ENCODE measurements at regions not wholly inside any gene's neighbourhood (a gene's known extent, or its start where the extent isn't known, plus 50 kb on each side); places are given as distances from the start of the nearest gene placed in this dataset.

- Histone ChIP-seq H4K20me1 (ENCODE audit: insufficient read depth, low read length) (no peaks in the 10 kb centered on the region), H3K36me3 (ENCODE audit: insufficient read depth, low read length) (no peaks in the 10 kb centered on the region), H3K4me3 (ENCODE audit: insufficient read depth, low read depth, low read length) (no peak overlapping the region), H3K4me1 (ENCODE audit: insufficient read depth, low read length) (no peaks in the 10 kb centered on the region), H3K9ac (ENCODE audit: low read length) (no peak overlapping the region), H3K4me2 (ENCODE audit: low read length) (no peak overlapping the region), H2AFZ (ENCODE audit: low read depth, low read length) (no peak overlapping the region), H3K9me3 (ENCODE audit: insufficient read depth, low read depth, low read length) (no peaks in the 10 kb centered on the region), H3K79me2 (ENCODE audit: insufficient read depth, low read length) (no peaks in the 10 kb centered on the region), H3K27ac (ENCODE audit: low read depth, low read length) (no peak overlapping the region), H3K27me3 (ENCODE audit: insufficient read depth, low read length) (no peaks in the 10 kb centered on the region)
- FAIRE-seq (no peak), DNase-seq (ENCODE audit: low read depth) (no peak)
- H3K27ac Mint-ChIP-seq (ENCODE audit: unreplicated experiment) = no peak overlapping the region
- no peaks in the 10 kb centered on the region for H3K9me3 Mint-ChIP-seq (ENCODE audit: unreplicated experiment)
- no peaks in the 10 kb centered on the region for H3K27me3 Mint-ChIP-seq (ENCODE audit: low read depth, unreplicated experiment)
- no peaks in the 10 kb centered on the region for H3K4me1 Mint-ChIP-seq (ENCODE audit: low read depth, unreplicated experiment)
- no peaks in the 10 kb centered on the region for H3K36me3 Mint-ChIP-seq (ENCODE audit: low read depth, unreplicated experiment)
- H3K4me3 Mint-ChIP-seq (ENCODE audit: unreplicated experiment) = no peak overlapping the region
- no peak for TF ChIP-seq CTCF (IDR thresholded peaks at IDR 0.05; ENCODE audit: insufficient read depth, low read depth, low read length)
- no peak for TF ChIP-seq EZH2 (IDR thresholded peaks at IDR 0.05; ENCODE audit: insufficient read depth, low read length)
These were observed 348.3 kb downstream of the FRK start for GRCh38 chr6:115712291-115712961.

GRCh38 chr6:115708850-115709249 is 351.8 kb downstream of the FRK start:
- Histone ChIP-seq H3K4me3 (ENCODE audit: insufficient read depth, low read depth, low read length) (no peak overlapping the region), H3K9ac (ENCODE audit: low read length) (no peak overlapping the region), H3K27ac (ENCODE audit: low read depth, low read length) (no peak overlapping the region), H3K79me2 (ENCODE audit: insufficient read depth, low read length) (no peaks in the 10 kb centered on the region), H3K27me3 (ENCODE audit: insufficient read depth, low read length) (no peaks in the 10 kb centered on the region), H4K20me1 (ENCODE audit: insufficient read depth, low read length) (no peaks in the 10 kb centered on the region), H3K4me2 (ENCODE audit: low read length) (no peak overlapping the region), H3K36me3 (ENCODE audit: insufficient read depth, low read length) (no peaks in the 10 kb centered on the region), H3K4me1 (ENCODE audit: insufficient read depth, low read length) (no peaks in the 10 kb centered on the region), H3K9me3 (ENCODE audit: insufficient read depth, low read depth, low read length) (no peaks in the 10 kb centered on the region), H2AFZ (ENCODE audit: low read depth, low read length) (no peak overlapping the region)
- Mint-ChIP-seq H3K27me3 (ENCODE audit: low read depth, unreplicated experiment) (no peaks in the 10 kb centered on the region), H3K9me3 (ENCODE audit: unreplicated experiment) (no peaks in the 10 kb centered on the region), H3K27ac (ENCODE audit: unreplicated experiment) (no peak overlapping the region), H3K4me1 (ENCODE audit: low read depth, unreplicated experiment) (peaks cover 3% of the 10 kb centered on the region), H3K4me3 (ENCODE audit: unreplicated experiment) (no peak overlapping the region), H3K36me3 (ENCODE audit: low read depth, unreplicated experiment) (no peaks in the 10 kb centered on the region)
- DNase-seq (ENCODE audit: low read depth) (no peak), FAIRE-seq (no peak)
- TF ChIP-seq EZH2 (IDR thresholded peaks at IDR 0.05; ENCODE audit: insufficient read depth, low read length) (no peak), CTCF (IDR thresholded peaks at IDR 0.05; ENCODE audit: insufficient read depth, low read depth, low read length) (no peak)

GRCh38 chr6:115706981-115707380 is 353.7 kb downstream of the FRK start:
- Mint-ChIP-seq H3K36me3 (ENCODE audit: low read depth, unreplicated experiment) (no peaks in the 10 kb centered on the region), H3K4me1 (ENCODE audit: low read depth, unreplicated experiment) (peaks cover 3% of the 10 kb centered on the region), H3K9me3 (ENCODE audit: unreplicated experiment) (peaks cover 9% of the 10 kb centered on the region), H3K27ac (ENCODE audit: unreplicated experiment) (no peak overlapping the region), H3K4me3 (ENCODE audit: unreplicated experiment) (no peak overlapping the region), H3K27me3 (ENCODE audit: low read depth, unreplicated experiment) (no peaks in the 10 kb centered on the region)
- Histone ChIP-seq H3K4me1 (ENCODE audit: insufficient read depth, low read length) (no peaks in the 10 kb centered on the region), H3K27ac (ENCODE audit: low read depth, low read length) (no peak overlapping the region), H3K79me2 (ENCODE audit: insufficient read depth, low read length) (no peaks in the 10 kb centered on the region), H4K20me1 (ENCODE audit: insufficient read depth, low read length) (no peaks in the 10 kb centered on the region), H3K4me3 (ENCODE audit: insufficient read depth, low read depth, low read length) (no peak overlapping the region), H3K4me2 (ENCODE audit: low read length) (no peak overlapping the region), H2AFZ (ENCODE audit: low read depth, low read length) (no peak overlapping the region), H3K9ac (ENCODE audit: low read length) (no peak overlapping the region), H3K9me3 (ENCODE audit: insufficient read depth, low read depth, low read length) (no peaks in the 10 kb centered on the region), H3K36me3 (ENCODE audit: insufficient read depth, low read length) (no peaks in the 10 kb centered on the region), H3K27me3 (ENCODE audit: insufficient read depth, low read length) (no peaks in the 10 kb centered on the region)
- FAIRE-seq (no peak), DNase-seq (ENCODE audit: low read depth) (no peak)
- no peak for TF ChIP-seq CTCF (IDR thresholded peaks at IDR 0.05; ENCODE audit: insufficient read depth, low read depth, low read length)
- TF ChIP-seq EZH2 (IDR thresholded peaks at IDR 0.05; ENCODE audit: insufficient read depth, low read length) = no peak

Measured in astrocyte (in vitro differentiated cells and primary cell).